ENCODE measurements at regions not wholly inside any gene's neighbourhood (a gene's known extent, or its start where the extent isn't known, plus 50 kb on each side); places are given as distances from the start of the nearest gene placed in this dataset.

DNA sequence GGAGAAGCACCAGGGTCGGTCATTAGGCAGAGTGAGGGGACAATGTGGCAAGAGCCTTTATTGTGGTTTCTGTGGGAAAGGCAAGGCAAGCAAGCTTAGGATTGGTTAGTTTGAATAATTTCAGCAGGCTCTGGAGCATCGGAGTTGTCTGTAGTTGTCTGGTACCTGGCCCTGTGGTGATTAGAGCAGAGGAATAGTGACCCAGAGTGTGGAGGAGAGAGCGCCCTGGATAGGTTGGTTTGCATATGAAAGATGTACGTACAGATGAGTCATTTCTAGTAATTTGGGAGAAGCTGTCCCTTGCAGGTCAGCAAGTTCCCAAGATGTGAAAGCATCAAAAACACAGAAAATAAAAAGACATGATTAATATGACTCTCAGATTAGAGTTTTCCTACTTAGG is 383.1 kb upstream of the MEX3C start:
- TF ChIP-seq, protein P1, sequence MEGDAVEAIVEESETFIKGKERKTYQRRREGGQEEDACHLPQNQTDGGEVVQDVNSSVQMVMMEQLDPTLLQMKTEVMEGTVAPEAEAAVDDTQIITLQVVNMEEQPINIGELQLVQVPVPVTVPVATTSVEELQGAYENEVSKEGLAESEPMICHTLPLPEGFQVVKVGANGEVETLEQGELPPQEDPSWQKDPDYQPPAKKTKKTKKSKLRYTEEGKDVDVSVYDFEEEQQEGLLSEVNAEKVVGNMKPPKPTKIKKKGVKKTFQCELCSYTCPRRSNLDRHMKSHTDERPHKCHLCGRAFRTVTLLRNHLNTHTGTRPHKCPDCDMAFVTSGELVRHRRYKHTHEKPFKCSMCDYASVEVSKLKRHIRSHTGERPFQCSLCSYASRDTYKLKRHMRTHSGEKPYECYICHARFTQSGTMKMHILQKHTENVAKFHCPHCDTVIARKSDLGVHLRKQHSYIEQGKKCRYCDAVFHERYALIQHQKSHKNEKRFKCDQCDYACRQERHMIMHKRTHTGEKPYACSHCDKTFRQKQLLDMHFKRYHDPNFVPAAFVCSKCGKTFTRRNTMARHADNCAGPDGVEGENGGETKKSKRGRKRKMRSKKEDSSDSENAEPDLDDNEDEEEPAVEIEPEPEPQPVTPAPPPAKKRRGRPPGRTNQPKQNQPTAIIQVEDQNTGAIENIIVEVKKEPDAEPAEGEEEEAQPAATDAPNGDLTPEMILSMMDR (IDR thresholded peaks at IDR 0.05; ENCODE audit: control insufficient read depth, extremely low read depth, insufficient read depth) = no peak
- no peak for DNase-seq (ENCODE audit: low read depth)
- no peak overlapping the region for H3K4me3 ChIP-seq (ENCODE audit: low read depth, low read length)

DNA sequence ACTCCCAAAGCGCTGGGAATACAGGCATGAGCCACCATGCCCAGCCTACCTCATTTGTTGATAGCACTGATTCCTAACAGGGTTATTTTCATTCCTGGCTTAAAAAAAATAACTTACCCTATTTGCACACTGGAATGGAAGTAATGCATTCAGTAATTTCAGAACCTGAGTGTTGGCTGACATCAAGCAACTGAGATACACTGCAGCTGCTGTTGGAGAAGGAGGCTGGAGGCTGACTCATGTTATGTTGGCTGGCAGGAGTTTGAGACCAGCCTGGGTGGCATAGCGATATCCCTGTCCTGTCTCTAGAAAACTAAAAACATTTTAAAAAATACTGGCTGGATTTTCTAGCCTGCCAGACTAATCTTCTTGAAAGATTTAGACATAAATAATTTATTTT is 385.1 kb upstream of the MEX3C start:
- H3K4me3 ChIP-seq (ENCODE audit: low read depth, low read length) = no peak overlapping the region
- DNase-seq (ENCODE audit: low read depth) = no peak
- TF ChIP-seq, protein P1 (IDR thresholded peaks at IDR 0.05; ENCODE audit: control insufficient read depth, extremely low read depth, insufficient read depth) = no peak

DNA sequence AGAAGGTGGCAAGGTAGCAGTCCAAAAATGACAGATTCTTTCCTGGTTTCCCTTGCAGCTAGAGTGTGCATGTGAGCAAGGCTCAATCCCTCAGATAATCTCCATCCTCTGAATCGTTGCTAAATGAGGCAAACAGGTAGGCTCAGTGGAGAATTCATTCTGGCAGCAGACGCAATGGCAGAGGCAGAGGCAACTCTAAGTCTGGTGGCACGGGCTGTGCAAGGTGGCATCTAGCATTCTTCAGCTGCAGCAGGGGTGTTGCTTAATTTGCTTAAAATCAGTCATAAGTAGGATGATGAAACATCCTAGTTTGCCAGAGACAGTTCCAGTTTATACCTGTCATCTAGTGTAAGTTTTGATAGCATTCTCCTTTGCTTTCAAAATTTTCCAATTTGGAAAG is 391.1 kb upstream of the MEX3C start:
- TF ChIP-seq, protein P1 (IDR thresholded peaks at IDR 0.05; ENCODE audit: control insufficient read depth, extremely low read depth, insufficient read depth) = no peak
- H3K4me3 ChIP-seq (ENCODE audit: low read depth, low read length) = no peak overlapping the region
- DNase-seq (ENCODE audit: low read depth) = no peak

DNA sequence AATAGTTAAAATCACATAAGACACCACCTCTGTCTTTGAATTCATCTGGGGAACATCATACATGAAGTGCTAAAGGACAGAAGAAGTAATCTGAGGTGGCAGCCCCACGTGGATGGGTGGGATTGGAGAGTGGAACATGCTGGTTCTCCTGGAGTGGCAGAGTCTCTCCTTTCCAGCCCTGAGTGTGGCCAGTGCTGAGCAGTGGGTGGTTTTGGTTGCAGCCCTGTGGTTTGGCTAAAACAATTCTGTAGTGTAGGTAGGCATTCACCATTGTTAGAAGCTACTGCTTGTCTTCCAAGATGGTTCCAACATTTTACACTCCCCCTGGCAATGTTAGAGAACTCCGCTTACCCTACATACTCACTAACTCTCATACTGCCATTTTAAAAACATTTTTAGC is 396.4 kb upstream of the MEX3C start:
- no peak overlapping the region for H3K4me3 ChIP-seq (ENCODE audit: low read depth, low read length)
- DNase-seq (ENCODE audit: low read depth) = no peak
- TF ChIP-seq, protein P1 (IDR thresholded peaks at IDR 0.05; ENCODE audit: control insufficient read depth, extremely low read depth, insufficient read depth) = no peak

DNA sequence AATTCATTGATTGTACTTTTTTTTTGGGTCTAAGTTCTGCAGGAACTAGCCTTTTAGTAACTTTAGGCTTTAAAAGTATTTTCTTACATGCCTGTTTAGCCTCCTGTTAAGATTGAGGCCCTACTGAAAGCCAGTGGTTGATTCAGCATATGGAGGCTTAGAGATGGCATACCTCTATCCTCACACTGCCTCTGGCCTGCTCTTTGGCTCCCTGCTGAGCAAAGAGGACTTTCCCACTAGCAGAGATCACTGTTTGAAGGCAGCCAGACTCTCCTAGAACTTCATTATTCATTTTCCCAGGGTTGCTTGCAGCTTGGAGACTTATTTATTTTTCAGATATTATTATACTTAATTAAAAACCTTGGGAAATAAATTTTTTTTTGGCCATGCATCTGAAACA is 405.6 kb upstream of the MEX3C start:
- no peak overlapping the region for H3K4me3 ChIP-seq (ENCODE audit: low read depth, low read length)
- no peak for DNase-seq (ENCODE audit: low read depth)
- TF ChIP-seq, protein P1 (IDR thresholded peaks at IDR 0.05; ENCODE audit: control insufficient read depth, extremely low read depth, insufficient read depth) = no peak

DNA sequence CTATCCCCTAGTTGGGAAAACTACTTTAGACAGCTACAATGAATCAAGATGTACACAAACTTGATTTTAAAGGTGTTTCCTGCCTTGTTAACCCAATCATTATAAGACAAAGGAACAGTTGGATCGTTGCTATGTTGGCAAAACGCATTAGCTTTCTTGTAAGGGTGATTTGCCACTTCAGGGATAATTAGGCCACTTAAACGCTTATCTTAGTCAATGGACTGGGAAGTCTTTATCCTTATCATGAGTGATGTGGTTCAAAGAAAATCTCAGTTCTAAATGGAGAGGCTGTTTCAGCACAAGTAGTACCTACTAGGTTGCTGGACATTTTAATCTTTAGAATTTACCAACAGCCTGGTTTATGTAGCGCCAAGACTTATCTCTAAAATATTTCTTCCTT is 406.1 kb upstream of the MEX3C start:
- no peak overlapping the region for H3K4me3 ChIP-seq (ENCODE audit: low read depth, low read length)
- DNase-seq (ENCODE audit: low read depth) = no peak
- TF ChIP-seq, protein P1 (IDR thresholded peaks at IDR 0.05; ENCODE audit: control insufficient read depth, extremely low read depth, insufficient read depth) = no peak

DNA sequence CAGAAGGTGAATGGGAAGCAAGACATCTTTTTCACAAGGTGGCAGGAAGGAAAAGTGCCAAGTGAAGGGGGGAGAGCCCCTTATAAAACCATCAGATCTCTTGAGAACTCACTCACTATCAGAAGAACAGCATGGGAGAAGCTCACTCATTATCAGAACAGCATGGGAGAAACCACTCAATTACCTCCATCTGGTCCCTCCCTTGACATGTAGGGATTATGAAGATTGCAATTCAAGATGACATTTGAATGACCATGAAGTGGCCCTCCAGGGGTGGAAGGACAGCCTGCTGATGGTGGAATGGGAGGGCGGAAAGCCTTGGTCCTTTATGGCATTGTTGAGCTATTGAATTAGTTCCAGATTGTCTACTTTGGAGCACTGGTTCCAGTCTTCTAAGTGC is 413.0 kb upstream of the MEX3C start:
- DNase-seq (ENCODE audit: low read depth) = no peak
- TF ChIP-seq, protein P1 (IDR thresholded peaks at IDR 0.05; ENCODE audit: control insufficient read depth, extremely low read depth, insufficient read depth) = no peak

More for the DNA sequence above, 413.0 kb upstream of the MEX3C start:
- no peak overlapping the region for H3K4me3 ChIP-seq (ENCODE audit: low read depth, low read length)

All from LNCaP clone FGC (cell line).